ENCODE measurements at regions not wholly inside any gene's neighbourhood (a gene's known extent, or its start where the extent isn't known, plus 50 kb on each side); places are given as distances from the start of the nearest gene placed in this dataset.

GRCh38 chr16:80300876-80301275 lies 239.9 kb upstream of the DYNLRB2 start:
- DNase-seq (ENCODE audit: low spot score): no peak

GRCh38 chr16:80300456-80300855 lies 240.3 kb upstream of the DYNLRB2 start:
- no peak for DNase-seq (ENCODE audit: low spot score)

DNA sequence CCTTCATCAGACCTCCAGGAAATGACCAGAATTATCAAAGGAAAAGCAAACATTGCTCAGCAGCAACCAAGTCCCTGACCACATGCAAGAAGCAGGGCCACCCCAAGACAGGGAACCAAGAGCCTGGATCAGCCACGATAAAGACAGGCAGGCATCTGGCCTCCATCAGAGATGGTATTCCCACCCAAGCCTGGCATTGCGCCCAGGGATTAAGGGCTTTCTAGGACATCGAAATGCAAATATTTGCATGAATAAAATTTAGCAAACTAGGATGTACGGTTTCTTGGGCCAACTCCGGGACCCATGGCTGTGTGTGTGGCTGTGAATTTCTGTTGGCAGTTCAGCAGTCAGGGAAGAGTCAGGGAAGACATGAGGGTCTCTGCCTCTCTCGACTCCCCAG lies 241.4 kb upstream of the DYNLRB2 start:
- DNase-seq (ENCODE audit: low spot score): no peak

- no peak for DNase-seq (ENCODE audit: low spot score)
These were observed 242.1 kb upstream of the DYNLRB2 start for GRCh38 chr16:80298676-80299075.

- DNase-seq (ENCODE audit: low spot score): no peak
These were observed 244.8 kb upstream of the DYNLRB2 start for GRCh38 chr16:80296034-80296433.

- no peak for DNase-seq (ENCODE audit: low spot score)
These were observed 246.6 kb upstream of the DYNLRB2 start for GRCh38 chr16:80294172-80294571.

- DNase-seq (ENCODE audit: low spot score): no peak
These were observed 252.2 kb upstream of the DYNLRB2 start for GRCh38 chr16:80288616-80289015.

DNA sequence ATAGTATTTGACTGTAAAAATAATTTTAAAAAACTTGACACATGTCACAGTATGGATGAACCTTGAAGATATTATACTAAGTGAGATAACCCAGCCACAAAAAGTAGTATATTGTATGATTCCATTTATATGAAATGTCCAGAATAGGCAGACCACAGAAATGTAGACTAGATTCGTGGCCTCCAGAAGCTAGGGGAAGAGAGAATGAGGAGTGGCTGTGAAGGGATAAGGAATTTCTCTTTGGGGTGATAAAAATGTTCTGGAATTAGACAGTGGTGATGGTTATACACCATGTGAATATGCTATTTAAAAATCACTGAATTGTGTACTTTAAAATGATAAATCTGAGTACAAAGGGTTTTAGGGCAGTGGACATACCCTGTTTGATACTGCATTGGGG lies 253.1 kb upstream of the DYNLRB2 start:
- DNase-seq (ENCODE audit: low spot score): no peak

DNA sequence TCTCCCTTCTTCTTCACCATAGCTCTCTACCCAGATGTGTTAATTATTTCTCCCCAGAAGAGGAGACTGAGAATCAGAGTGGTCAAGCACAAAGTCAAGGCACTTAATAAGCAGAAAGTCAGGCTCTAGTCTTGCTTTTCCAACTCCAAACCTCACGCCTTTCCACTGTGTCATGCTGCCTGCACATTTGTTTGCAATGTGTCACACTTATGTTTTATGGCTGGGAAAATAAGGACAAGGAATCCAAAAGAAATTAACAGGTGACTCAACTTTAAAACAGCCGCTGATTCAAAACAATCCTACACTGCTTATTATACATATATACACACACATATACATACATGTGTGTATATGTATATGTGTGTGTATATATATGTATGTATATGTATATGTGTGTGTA lies 255.7 kb upstream of the DYNLRB2 start:
- DNase-seq (ENCODE audit: low spot score): no peak

- no peak for DNase-seq (ENCODE audit: low spot score)
These were observed 257.1 kb upstream of the DYNLRB2 start for GRCh38 chr16:80283466-80284392.

DNA sequence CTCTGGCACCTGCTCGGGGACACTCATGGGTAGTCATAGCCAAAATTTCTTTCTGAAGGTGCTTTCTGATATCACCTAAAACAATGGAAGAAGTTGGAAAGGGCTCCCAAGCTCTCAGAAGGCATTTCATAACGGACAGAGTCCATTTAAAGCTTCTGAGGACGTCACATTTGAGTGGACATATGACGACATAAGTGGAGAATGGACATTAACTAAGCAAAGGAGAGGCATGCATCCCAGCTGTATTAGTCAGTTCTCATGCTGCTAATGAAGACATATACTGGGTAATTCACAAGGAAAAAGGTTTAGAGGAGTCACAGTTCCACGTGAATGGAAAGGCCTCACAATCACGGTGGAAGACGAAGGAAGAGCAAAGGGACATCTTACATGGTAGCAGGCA lies 260.2 kb upstream of the DYNLRB2 start:
- DNase-seq (ENCODE audit: low spot score): no peak

DNA sequence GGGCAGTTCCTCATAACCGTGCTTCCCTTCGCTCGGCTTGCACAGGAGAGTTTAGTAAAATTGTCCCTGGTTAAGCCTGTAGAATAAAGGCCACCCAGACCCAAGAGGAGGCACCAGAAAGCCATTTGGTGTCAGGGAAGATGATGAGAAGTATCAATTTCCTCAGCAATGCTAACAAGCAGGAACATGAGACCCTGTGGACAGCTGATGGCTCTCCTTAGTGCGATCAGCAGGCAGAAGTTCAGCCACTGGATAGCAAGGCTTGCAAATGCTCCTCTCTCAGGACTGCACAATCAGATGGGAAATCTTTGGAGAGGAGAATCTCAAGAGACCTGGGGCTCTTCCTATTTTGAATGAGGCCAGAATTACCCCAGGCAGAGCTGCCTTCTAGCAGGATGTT lies 261.1 kb upstream of the DYNLRB2 start:
- no peak for DNase-seq (ENCODE audit: low spot score)

GRCh38 chr16:80277182-80277581 lies 263.6 kb upstream of the DYNLRB2 start:
- DNase-seq (ENCODE audit: low spot score): no peak

GRCh38 chr16:80274576-80275191 lies 266.1 kb upstream of the DYNLRB2 start:
- no peak for DNase-seq (ENCODE audit: low spot score)

- DNase-seq (ENCODE audit: low spot score): no peak
These were observed 266.9 kb upstream of the DYNLRB2 start for GRCh38 chr16:80273635-80274538.

- no peak for DNase-seq (ENCODE audit: low spot score)
These were observed 275.0 kb upstream of the DYNLRB2 start for GRCh38 chr16:80265624-80266306.

- DNase-seq (ENCODE audit: low spot score): no peak
These were observed 276.7 kb upstream of the DYNLRB2 start for GRCh38 chr16:80263848-80264694.

DNA sequence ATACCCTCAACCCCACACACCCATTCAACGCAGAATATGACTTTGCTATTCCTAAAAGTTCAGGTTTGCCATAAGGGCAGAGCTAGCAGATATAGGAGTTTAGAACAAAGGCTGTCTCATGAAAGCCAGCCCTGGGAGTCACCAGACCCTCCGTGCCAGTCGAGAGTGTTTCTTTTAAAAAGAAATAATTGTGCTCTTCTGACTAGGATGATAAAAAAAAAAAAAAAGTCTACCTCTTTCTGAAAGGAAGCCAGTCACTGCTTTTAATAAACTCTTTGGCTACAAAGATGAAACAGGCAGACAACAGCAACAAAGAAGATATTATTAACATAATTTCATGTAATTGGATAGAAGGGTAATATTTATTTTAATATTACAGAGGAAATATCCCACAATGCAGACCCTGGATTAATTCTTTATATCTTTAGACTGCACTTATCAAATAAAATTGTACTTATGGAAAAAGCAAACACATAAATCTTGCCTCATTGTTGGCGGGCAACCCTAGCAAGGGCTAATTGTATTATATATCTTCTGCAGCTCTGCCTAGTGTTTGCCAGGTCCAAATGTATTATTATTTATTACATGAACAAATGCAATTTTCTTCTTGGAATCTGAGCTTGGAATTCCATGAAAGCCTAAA lies 277.5 kb upstream of the DYNLRB2 start:
- DNase-seq (ENCODE audit: low spot score): no peak

GRCh38 chr16:80260906-80261311 lies 279.9 kb upstream of the DYNLRB2 start:
- DNase-seq (ENCODE audit: low spot score): no peak

DNA sequence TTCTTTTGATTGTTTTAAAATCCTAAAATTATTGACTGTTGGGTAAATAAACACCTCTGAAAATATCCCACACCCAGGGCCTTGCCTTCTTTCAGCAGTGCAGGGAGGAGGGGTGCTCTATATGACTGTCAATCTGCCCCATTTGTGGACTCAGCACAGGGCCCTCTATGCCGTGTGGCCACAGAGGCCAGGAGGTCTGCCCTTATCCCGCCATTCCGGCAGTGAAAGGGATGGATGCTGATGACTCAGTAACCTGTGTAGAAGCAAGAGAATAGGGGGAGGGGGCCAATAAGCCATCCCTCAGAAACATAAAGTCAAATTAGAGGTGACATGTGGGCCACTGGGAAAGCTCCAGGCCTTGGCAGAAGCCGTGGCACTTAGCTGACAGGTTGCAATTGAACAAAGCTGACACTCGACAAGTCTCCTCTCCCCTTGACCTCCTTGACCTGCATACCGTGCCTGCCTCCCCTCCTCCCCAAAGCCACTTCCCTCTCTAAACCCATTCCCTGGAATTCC lies 281.4 kb upstream of the DYNLRB2 start:
- DNase-seq (ENCODE audit: low spot score): no peak

All from CD4-positive, alpha-beta T cell treated with Interleukin-6 at 100 ng/mL for 8 hours (primary cell).